Keratinocyte (primary cell): ENCODE measurements at regions not wholly inside any gene's neighbourhood (a gene's known extent, or its start where the extent isn't known, plus 50 kb on each side); places are given as distances from the start of the nearest gene placed in this dataset.

Experiments used
- DNase-seq: peaks from one replicate; pipeline ENCODE4 v3.0.0-alpha.2; 2011; ENCODE audit warnings: low read depth, missing footprints, low spot score
- FAIRE-seq: peaks from 2 replicates; lab custom pipeline; 2011; peaks lifted over from hg19 to GRCh38; lab: Jason Lieb, UNC
- H2AFZ ChIP-seq: 2 replicates; pipeline ENCODE4 v1.6.0; 2012; ENCODE audit warnings: low read length, control low read depth, inconsistent platforms; ENCODE audit not compliant: control insufficient read depth
- H3K27ac ChIP-seq: 2 replicates; pipeline ENCODE4 v1.5.1; 2011; ENCODE audit warnings: low read length; ENCODE audit not compliant: control insufficient read depth, insufficient read depth
- H3K27me3 ChIP-seq: 3 replicates; pipeline ENCODE4 v1.6.0; 2011; ENCODE audit warnings: low read length; ENCODE audit not compliant: control insufficient read depth, insufficient read depth; ENCODE audit errors: extremely low read depth
- H3K36me3 ChIP-seq, 2 experiments: 2 replicates in 1 of 2; 3 replicates in 1 of 2; pipeline ENCODE4 v1.5.1; 2011; ENCODE audit warnings: low read length in 2 of 2, mild to moderate bottlenecking in 1 of 2; ENCODE audit not compliant: control insufficient read depth in 2 of 2, insufficient read depth in 2 of 2; ENCODE audit errors: extremely low read depth in 1 of 2
- H3K4me1 ChIP-seq: 3 replicates; pipeline ENCODE4 v1.5.1; 2011; ENCODE audit warnings: low read length; ENCODE audit not compliant: control insufficient read depth, insufficient read depth; ENCODE audit errors: extremely low read depth
- H3K4me2 ChIP-seq: 3 replicates; pipeline ENCODE4 v1.6.0; 2011; ENCODE audit warnings: low read depth, low read length; ENCODE audit not compliant: control insufficient read depth, insufficient read depth; ENCODE audit errors: extremely low read depth
- H3K4me3 ChIP-seq, 3 experiments: fragments of 200-600 bp in 1 of 3; sonication (generic) in 1 of 3; 2 replicates in 2 of 3; 3 replicates in 1 of 3; pipeline ENCODE4 v1.5.1; 2011 to 2016; ENCODE audit warnings: low read length in 3 of 3, mild to moderate bottlenecking in 3 of 3, control low read depth in 2 of 3, inconsistent platforms in 1 of 3, low read depth in 1 of 3, mixed read lengths in 1 of 3, mixed run types in 1 of 3, moderate library complexity in 1 of 3; ENCODE audit not compliant: control insufficient read depth in 2 of 3, insufficient read depth in 2 of 3; ENCODE audit errors: extremely low read depth in 1 of 3
- H3K79me2 ChIP-seq: 2 replicates; pipeline ENCODE4 v1.6.0; 2012; ENCODE audit warnings: low read length; ENCODE audit not compliant: control insufficient read depth, insufficient read depth
- H3K9ac ChIP-seq: 3 replicates; pipeline ENCODE4 v1.6.0; 2011; ENCODE audit warnings: low read length; ENCODE audit not compliant: control insufficient read depth, insufficient read depth; ENCODE audit errors: extremely low read depth
- H3K9me1 ChIP-seq: 3 replicates; pipeline ENCODE4 v1.6.0; 2011; ENCODE audit warnings: low read length; ENCODE audit not compliant: control insufficient read depth, insufficient read depth; ENCODE audit errors: extremely low read depth
- H3K9me3 ChIP-seq: 2 replicates; pipeline ENCODE4 v1.5.1; 2012; ENCODE audit warnings: low read depth, low read length; ENCODE audit not compliant: control insufficient read depth
- H4K20me1 ChIP-seq: 3 replicates; pipeline ENCODE4 v1.6.0; 2011; ENCODE audit warnings: low read length; ENCODE audit not compliant: control insufficient read depth, insufficient read depth; ENCODE audit errors: extremely low read depth
- CTCF ChIP-seq, 3 experiments: IDR thresholded peaks in 1 of 3; conservative IDR thresholded peaks in 1 of 3; optimal IDR thresholded peaks in 1 of 3; 2 replicates in 2 of 3; 3 replicates in 1 of 3; pipeline versions ENCODE3 to v1.5.1; 2011; ENCODE audit warnings: low read length in 3 of 3, mild to moderate bottlenecking in 3 of 3, moderate library complexity in 2 of 3, control low read depth in 1 of 3, inconsistent platforms in 1 of 3; ENCODE audit not compliant: insufficient read depth in 2 of 3; ENCODE audit errors: extremely low read depth in 1 of 3
- EZH2 ChIP-seq: IDR thresholded peaks from one replicate; pipeline ENCODE4 v1.6.1; 2012; ENCODE audit warnings: inconsistent platforms, mild to moderate bottlenecking, low read length, moderate library complexity
- dilution Hi-C: fragments of 300-500 bp; cut with MboI; formaldehyde crosslinking; loops from one replicate; pipeline ENCODE4 v1.7.0; 2020; ENCODE audit warnings: low sequenced_read_pairs; ENCODE audit not compliant: extremely low pct_ligation_motif_present

GRCh38 chr4:117328333-117328732, 243.0 kb upstream of the TRAM1L1 start:
- no peak for FAIRE-seq

GRCh38 chr4:117331817-117332216, 246.4 kb upstream of the TRAM1L1 start:
- FAIRE-seq: no peak
- H3K27me3 ChIP-seq: no peaks in the 10 kb centered on the region
- no peak for TF ChIP-seq EZH2
- TF ChIP-seq CTCF (optimal IDR thresholded peaks at IDR 0.05 in 1 of 3, IDR thresholded peaks at IDR 0.05 in 1 of 3, conservative IDR thresholded peaks at IDR 0.05 in 1 of 3; ENCODE audit: extremely low read depth in 1 of 3, insufficient read depth in 2 of 3, low read length in 3 of 3): no peak
- dilution Hi-C loops: no loop called here
- no peaks in the 10 kb centered on the region for H3K4me1 ChIP-seq
- no peak overlapping the region for H3K9ac ChIP-seq
- no peak for DNase-seq
- no peak overlapping the region for H3K4me2 ChIP-seq
- H3K9me1 ChIP-seq: no peaks in the 10 kb centered on the region
- no peaks in the 10 kb centered on the region for H4K20me1 ChIP-seq
- no peak overlapping the region for H3K27ac ChIP-seq
- H3K36me3 ChIP-seq: no peaks in the 10 kb centered on the region
- H3K4me3 ChIP-seq: no peak overlapping the region
- H2AFZ ChIP-seq: no peak overlapping the region
- H3K9me3 ChIP-seq: no peaks in the 10 kb centered on the region
- no peaks in the 10 kb centered on the region for H3K79me2 ChIP-seq

More at GRCh38 chr4:117328333-117328732, 243.0 kb upstream of the TRAM1L1 start:
- Histone ChIP-seq H3K79me2 (no peaks in the 10 kb centered on the region), H2AFZ (no peak overlapping the region), H3K9ac (no peak overlapping the region), H4K20me1 (no peaks in the 10 kb centered on the region), H3K9me3 (no peaks in the 10 kb centered on the region), H3K27ac (no peak overlapping the region), H3K4me3 (no peak overlapping the region), H3K36me3 (no peaks in the 10 kb centered on the region), H3K4me2 (no peak overlapping the region), H3K9me1 (no peaks in the 10 kb centered on the region), H3K27me3 (no peaks in the 10 kb centered on the region), H3K4me1 (no peaks in the 10 kb centered on the region)
- dilution Hi-C loops: no loop called here
- TF ChIP-seq CTCF (optimal IDR thresholded peaks at IDR 0.05 in 1 of 3, IDR thresholded peaks at IDR 0.05 in 1 of 3, conservative IDR thresholded peaks at IDR 0.05 in 1 of 3; ENCODE audit: extremely low read depth in 1 of 3, insufficient read depth in 2 of 3, low read length in 3 of 3) (no peak), EZH2 (no peak)
- no peak for DNase-seq
